Stimulated activated naive CD4-positive, alpha-beta T cell (primary cell): ENCODE measurements at regions not wholly inside any gene's neighbourhood (a gene's known extent, or its start where the extent isn't known, plus 50 kb on each side); places are given as distances from the start of the nearest gene placed in this dataset.
"Not testable (repeated sequence)": the region's sequence is repeated elsewhere in the genome, so short reads cannot be mapped to it uniquely, and the experiment has no call there.

ENCODE experiments used
- DNase-seq, 6 experiments: peaks; one replicate each; lab custom pipeline; 2025; lab: John Stamatoyannopoulos, UW

- no peak for DNase-seq
Measured at GRCh38 chr14:104481323-104481722, 98.2 kb upstream of the C14orf180 start.

GRCh38 chr14:104482017-104482416, 97.5 kb upstream of the C14orf180 start:
- DNase-seq: not testable (repeated sequence)

GRCh38 chr14:104486222-104486923, 93.2 kb upstream of the C14orf180 start:
- no peak for DNase-seq

GRCh38 chr14:104494483-104494882, 85.1 kb upstream of the C14orf180 start:
- peak in 3 of 6 experiments; percentile 17 to 43 (median 20) for DNase-seq

GRCh38 chr14:104496095-104496494, 83.5 kb upstream of the C14orf180 start:
- no peak for DNase-seq

- DNase-seq: no peak
Measured at GRCh38 chr14:104499784-104500760, 79.5 kb upstream of the C14orf180 start.

GRCh38 chr14:104502060-104502459, 77.5 kb upstream of the C14orf180 start:
- DNase-seq: no peak

GRCh38 chr14:104503691-104504090, 75.9 kb upstream of the C14orf180 start:
- no peak for DNase-seq

- no peak for DNase-seq
Measured at GRCh38 chr14:104504172-104504735, 75.3 kb upstream of the C14orf180 start.

GRCh38 chr14:104505085-104506074, 74.2 kb upstream of the C14orf180 start:
- no peak for DNase-seq

GRCh38 chr14:104506461-104507253, 72.9 kb upstream of the C14orf180 start:
- DNase-seq: no peak

- no peak for DNase-seq
Measured at GRCh38 chr14:104507443-104507842, 72.1 kb upstream of the C14orf180 start.

- no peak for DNase-seq
Measured at GRCh38 chr14:104509673-104510072, 69.9 kb upstream of the C14orf180 start.

GRCh38 chr14:104510216-104510615, 69.3 kb upstream of the C14orf180 start:
- DNase-seq: no peak

GRCh38 chr14:104510794-104511611, 68.6 kb upstream of the C14orf180 start:
- DNase-seq: no peak

GRCh38 chr14:104512061-104512460, 67.5 kb upstream of the C14orf180 start:
- no peak for DNase-seq

- no peak for DNase-seq
Measured at GRCh38 chr14:104512771-104513640, 66.6 kb upstream of the C14orf180 start.

- no peak for DNase-seq
Measured at GRCh38 chr14:104513641-104514046, 65.9 kb upstream of the C14orf180 start.
